Vagina (tissue), 2 donors: ENCODE measurements at regions not wholly inside any gene's neighbourhood (a gene's known extent, or its start where the extent isn't known, plus 50 kb on each side); places are given as distances from the start of the nearest gene placed in this dataset.

Experiments
- DNase-seq, 2 donors: peaks; one replicate each; pipeline ENCODE4 v3.0.0-alpha.2; 2017; ENCODE audit errors: extremely low spot score in 2 of 2
- H3K27ac ChIP-seq: fragments of 200-600 bp; sonication (generic); one replicate; pipeline ENCODE4 v1.5.1; 2019
- H3K27me3 ChIP-seq: fragments of 200-600 bp; sonication (generic); one replicate; pipeline ENCODE4 v1.5.1; 2019
- H3K36me3 ChIP-seq, 2 donors: fragments of 200-600 bp; sonication (generic); one replicate each; pipeline ENCODE4 v1.5.1; 2017 to 2019
- H3K4me1 ChIP-seq: fragments of 200-600 bp; sonication (generic); one replicate; pipeline ENCODE4 v1.5.1; 2019
- H3K4me3 ChIP-seq, 2 donors: fragments of 200-600 bp; sonication (generic); 1 replicate in 1 of 2; 2 replicates in 1 of 2; pipeline ENCODE4 v1.5.1; 2016 to 2019
- H3K9me3 ChIP-seq: fragments of 200-600 bp; sonication (generic); one replicate; pipeline ENCODE4 v1.5.1; 2019
- POLR2A ChIP-seq, 2 donors: fragments of 450-650 bp; IDR thresholded peaks; one replicate each; pipeline ENCODE4 v1.6.1; 2017; ENCODE audit warnings: antibody characterized with exemption in 2 of 2, mild to moderate bottlenecking in 2 of 2, moderate library complexity in 2 of 2
- POLR2AphosphoS5 ChIP-seq, 2 donors: sonication (generic); formaldehyde crosslinking; IDR thresholded peaks; one replicate each; pipeline ENCODE4 v1.9.0; 2017; ENCODE audit warnings: antibody characterized with exemption in 2 of 2, mild to moderate bottlenecking in 2 of 2, low read depth in 1 of 2; ENCODE audit not compliant: insufficient read depth in 1 of 2
- intact Hi-C: fragments of 100-400 bp; cut with DNase I; formaldehyde crosslinking; loops from one replicate; pipeline ENCODE4 v1.15.1; 2023
- TF ChIP-seq, protein P1 (sequence below), 3 experiments: fragments of 450-650 bp in 2 of 3; fragments of 200-600 bp in 1 of 3; sonication (generic) in 1 of 3; IDR thresholded peaks; one replicate each; pipeline ENCODE4 v1.5.1; 2017 to 2019; ENCODE audit warnings: antibody characterized with exemption in 3 of 3, mild to moderate bottlenecking in 2 of 3, moderate library complexity in 2 of 3

DNA sequence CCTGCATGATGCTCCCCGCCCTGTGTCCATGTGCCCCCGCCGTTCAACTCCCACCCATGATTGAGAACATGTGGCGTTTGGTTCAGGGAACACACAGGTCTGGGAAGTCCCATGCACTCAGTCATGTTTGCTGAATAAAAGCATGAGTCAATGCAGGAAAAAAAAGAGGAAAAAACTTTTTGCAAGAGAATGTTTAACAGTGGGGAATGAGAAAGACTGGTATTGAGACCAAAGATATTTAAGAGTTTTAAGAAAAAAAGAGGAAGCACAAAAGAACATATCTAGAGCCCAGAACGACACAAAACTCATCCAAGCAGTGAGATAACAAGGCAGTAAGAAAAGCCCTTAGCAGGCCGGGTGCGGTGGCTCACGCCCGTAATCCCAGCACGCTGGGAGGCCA is 279.2 kb upstream of the THSD7B start:
- Histone ChIP-seq H3K27me3 (no peaks in the 10 kb centered on the region), H3K36me3 (no peaks in the 10 kb centered on the region), H3K9me3 (no peaks in the 10 kb centered on the region), H3K4me1 (no peaks in the 10 kb centered on the region), H3K4me3 (no peak overlapping the region), H3K27ac (peak overlapping the region; percentile 27)
- TF ChIP-seq POLR2A (IDR thresholded peaks at IDR 0.05) = no peak
- no peak for TF ChIP-seq POLR2AphosphoS5 (IDR thresholded peaks at IDR 0.05; ENCODE audit: insufficient read depth in 1 of 2, low read depth in 1 of 2)
- TF ChIP-seq, protein P1, sequence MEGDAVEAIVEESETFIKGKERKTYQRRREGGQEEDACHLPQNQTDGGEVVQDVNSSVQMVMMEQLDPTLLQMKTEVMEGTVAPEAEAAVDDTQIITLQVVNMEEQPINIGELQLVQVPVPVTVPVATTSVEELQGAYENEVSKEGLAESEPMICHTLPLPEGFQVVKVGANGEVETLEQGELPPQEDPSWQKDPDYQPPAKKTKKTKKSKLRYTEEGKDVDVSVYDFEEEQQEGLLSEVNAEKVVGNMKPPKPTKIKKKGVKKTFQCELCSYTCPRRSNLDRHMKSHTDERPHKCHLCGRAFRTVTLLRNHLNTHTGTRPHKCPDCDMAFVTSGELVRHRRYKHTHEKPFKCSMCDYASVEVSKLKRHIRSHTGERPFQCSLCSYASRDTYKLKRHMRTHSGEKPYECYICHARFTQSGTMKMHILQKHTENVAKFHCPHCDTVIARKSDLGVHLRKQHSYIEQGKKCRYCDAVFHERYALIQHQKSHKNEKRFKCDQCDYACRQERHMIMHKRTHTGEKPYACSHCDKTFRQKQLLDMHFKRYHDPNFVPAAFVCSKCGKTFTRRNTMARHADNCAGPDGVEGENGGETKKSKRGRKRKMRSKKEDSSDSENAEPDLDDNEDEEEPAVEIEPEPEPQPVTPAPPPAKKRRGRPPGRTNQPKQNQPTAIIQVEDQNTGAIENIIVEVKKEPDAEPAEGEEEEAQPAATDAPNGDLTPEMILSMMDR (IDR thresholded peaks at IDR 0.05) = no peak
- intact Hi-C loops = no loop called here
- DNase-seq = no peak

DNA sequence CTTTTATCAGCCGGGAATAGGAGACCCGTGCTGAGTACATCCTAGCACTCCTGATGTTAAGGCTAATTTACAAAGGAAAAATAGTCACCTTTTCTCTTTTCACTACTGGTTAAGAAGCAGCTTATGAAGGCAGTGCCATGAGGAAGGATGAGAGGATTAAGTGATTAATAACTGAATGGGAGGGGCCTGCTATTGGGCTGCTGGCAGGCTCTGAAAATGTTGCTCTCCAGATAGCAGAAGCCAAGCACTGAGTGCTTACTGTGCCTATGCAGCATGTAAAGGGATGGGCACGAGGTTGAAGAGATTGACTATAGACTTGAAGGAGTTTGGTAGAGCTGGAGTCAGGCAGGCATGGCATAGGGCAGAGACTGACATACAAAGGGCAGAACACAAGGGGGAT is 282.4 kb upstream of the THSD7B start:
- no peaks in the 10 kb centered on the region for H3K9me3 ChIP-seq
- TF ChIP-seq POLR2A (IDR thresholded peaks at IDR 0.05) (no peak), POLR2AphosphoS5 (IDR thresholded peaks at IDR 0.05; ENCODE audit: insufficient read depth in 1 of 2, low read depth in 1 of 2) (no peak)
- TF ChIP-seq, protein P1 (IDR thresholded peaks at IDR 0.05) = no peak
- no peaks in the 10 kb centered on the region for H3K27me3 ChIP-seq
- DNase-seq = no peak
- H3K4me1 ChIP-seq = no peaks in the 10 kb centered on the region
- H3K27ac ChIP-seq = no peak overlapping the region
- intact Hi-C loops = no loop called here
- no peak overlapping the region for H3K4me3 ChIP-seq
- H3K36me3 ChIP-seq = no peaks in the 10 kb centered on the region

DNA sequence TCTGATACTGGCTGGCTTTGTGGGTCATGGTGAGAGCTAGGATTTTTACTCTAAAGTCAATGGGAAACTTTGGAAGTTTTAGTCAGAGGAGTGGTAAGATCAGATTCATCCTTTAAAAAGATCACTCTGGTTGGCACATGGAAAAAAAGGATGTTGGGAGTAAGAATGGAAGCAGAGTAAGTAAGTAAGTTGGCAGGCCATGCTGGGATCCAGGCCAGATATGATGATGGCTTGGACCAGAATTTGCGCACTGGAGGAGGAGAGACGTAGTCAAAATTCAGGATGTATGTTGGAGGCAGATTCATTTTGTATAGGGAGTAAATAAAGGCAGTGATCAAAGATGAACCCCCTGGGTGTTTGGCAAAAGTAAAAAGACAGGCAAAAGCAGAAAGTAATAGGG is 283.3 kb upstream of the THSD7B start:
- Histone ChIP-seq H3K27ac (no peak overlapping the region), H3K9me3 (no peaks in the 10 kb centered on the region), H3K27me3 (no peaks in the 10 kb centered on the region), H3K4me1 (no peaks in the 10 kb centered on the region), H3K4me3 (no peak overlapping the region), H3K36me3 (no peaks in the 10 kb centered on the region)
- TF ChIP-seq POLR2A (IDR thresholded peaks at IDR 0.05) (no peak), POLR2AphosphoS5 (IDR thresholded peaks at IDR 0.05; ENCODE audit: insufficient read depth in 1 of 2, low read depth in 1 of 2) (no peak)
- TF ChIP-seq, protein P1 (IDR thresholded peaks at IDR 0.05) = no peak
- intact Hi-C loops = no loop called here
- DNase-seq = no peak

DNA sequence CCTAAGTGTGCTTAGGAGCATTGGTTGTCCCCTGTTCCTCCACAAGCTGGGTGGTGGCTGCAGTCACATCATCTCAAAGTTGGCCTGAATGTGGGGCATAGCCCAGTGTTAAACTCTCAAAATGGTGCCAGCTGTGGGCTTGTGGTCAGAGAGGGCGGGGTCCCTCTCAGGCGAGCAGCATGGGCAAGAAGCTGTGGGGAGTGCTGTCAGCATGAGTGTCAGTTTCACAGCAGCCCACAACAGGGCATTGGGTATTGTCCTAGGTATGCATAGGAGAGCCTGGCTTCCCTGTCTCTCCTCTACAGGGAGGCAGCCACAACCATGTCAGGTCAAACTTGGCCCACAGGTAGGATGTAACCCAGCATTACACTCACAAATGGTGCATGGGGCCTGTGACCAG is 285.6 kb upstream of the THSD7B start:
- Histone ChIP-seq H3K9me3 (no peaks in the 10 kb centered on the region), H3K27ac (no peak overlapping the region)
- intact Hi-C loops = no loop called here

DNA sequence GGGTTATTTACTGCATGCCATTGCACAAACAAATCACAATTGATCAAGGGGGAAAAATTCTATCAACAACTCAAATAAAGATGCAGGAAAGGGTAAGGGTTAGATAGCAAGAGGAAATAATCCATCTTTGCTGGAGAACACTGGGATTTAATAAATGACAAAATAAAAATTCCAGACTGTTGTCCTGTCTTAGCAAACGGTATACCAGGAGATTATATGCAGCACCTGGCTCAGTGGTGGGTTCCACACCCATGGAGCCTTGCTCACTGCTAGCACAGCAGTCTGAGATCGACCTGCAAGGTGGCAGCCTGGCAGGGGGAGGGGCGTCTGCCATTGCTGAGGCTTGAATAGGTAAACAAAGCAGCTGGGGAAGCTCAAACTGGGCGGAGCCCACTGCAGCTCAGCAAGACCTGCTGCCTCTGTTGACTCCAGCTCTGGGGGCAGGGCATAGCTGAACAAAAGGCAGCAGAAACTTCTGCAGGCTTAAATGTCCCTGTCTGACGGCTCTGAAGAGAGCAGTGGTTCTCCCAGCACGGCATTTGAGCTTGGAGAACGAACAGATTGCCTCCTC is 296.5 kb upstream of the THSD7B start:
- intact Hi-C loops = no loop called here

More for the DNA sequence above, 285.6 kb upstream of the THSD7B start:
- Histone ChIP-seq H3K27me3 (no peaks in the 10 kb centered on the region), H3K4me1 (no peaks in the 10 kb centered on the region), H3K36me3 (no peaks in the 10 kb centered on the region), H3K4me3 (no peak overlapping the region)
- TF ChIP-seq, protein P1 (IDR thresholded peaks at IDR 0.05) = no peak
- DNase-seq = no peak

More for the DNA sequence above, 296.5 kb upstream of the THSD7B start:
- no peaks in the 10 kb centered on the region for H3K27me3 ChIP-seq
- no peaks in the 10 kb centered on the region for H3K4me1 ChIP-seq
- H3K9me3 ChIP-seq = no peaks in the 10 kb centered on the region
- H3K36me3 ChIP-seq = no peaks in the 10 kb centered on the region
- DNase-seq = no peak
- H3K27ac ChIP-seq = no peak overlapping the region
- TF ChIP-seq POLR2A (IDR thresholded peaks at IDR 0.05) (no peak), POLR2AphosphoS5 (IDR thresholded peaks at IDR 0.05; ENCODE audit: insufficient read depth in 1 of 2, low read depth in 1 of 2) (no peak)
- TF ChIP-seq, protein P1 (IDR thresholded peaks at IDR 0.05) = no peak
- no peak overlapping the region for H3K4me3 ChIP-seq
